A549 (cell line): ENCODE measurements at regions not wholly inside any gene's neighbourhood (a gene's known extent, or its start where the extent isn't known, plus 50 kb on each side); places are given as distances from the start of the nearest gene placed in this dataset.

ENCODE experiments used
- CBX2 ChIP-seq: fragments of 200-600 bp; sonication (generic); IDR thresholded peaks from 2 replicates; pipeline ENCODE4 v1.6.1; 2016; ENCODE audit warnings: low read depth, mild to moderate bottlenecking, borderline replicate concordance
- CTCF ChIP-seq: fragments of >200 bp; sonication (Bioruptor Twin); formaldehyde crosslinking; IDR thresholded peaks from 3 replicates; pipeline ENCODE4 v1.5.1; 2016
- EP300 ChIP-seq, 2 experiments: fragments of >200 bp; sonication (Bioruptor Twin); formaldehyde crosslinking; IDR thresholded peaks; 2 replicates in 1 of 2; 3 replicates in 1 of 2; pipeline ENCODE4 v1.6.1; 2016 to 2017
- ESRRA ChIP-seq: fragments of 150-350 bp; IDR thresholded peaks from 2 replicates; pipeline ENCODE4 v1.6.1; 2014; ENCODE audit warnings: mild to moderate bottlenecking, low read length, borderline replicate concordance
- FOSL2 ChIP-seq, 2 experiments: fragments of 450-650 bp in 1 of 2; fragments of >200 bp in 1 of 2; sonication (Bioruptor Twin) in 1 of 2; formaldehyde crosslinking; IDR thresholded peaks; 2 replicates each; pipeline versions ENCODE4 v1.5.0 to v1.6.1; 2016 to 2020; ENCODE audit warnings: mild to moderate bottlenecking in 1 of 2, moderate library complexity in 1 of 2
- JUN ChIP-seq, 2 experiments: fragments of >200 bp; sonication (Bioruptor Twin); formaldehyde crosslinking; IDR thresholded peaks; 2 replicates in 1 of 2; 3 replicates in 1 of 2; pipeline ENCODE4 v1.6.1; 2016 to 2017
- POLR2A ChIP-seq: IDR thresholded peaks from 2 replicates; pipeline ENCODE4 v1.6.1; 2012; ENCODE audit warnings: mild to moderate bottlenecking, low read length
- RAD21 ChIP-seq, 2 experiments: fragments of >200 bp in 1 of 2; sonication (Bioruptor Twin) in 1 of 2; formaldehyde crosslinking in 1 of 2; IDR thresholded peaks in 1 of 2; conservative IDR thresholded peaks in 1 of 2; 2 replicates in 1 of 2; 3 replicates in 1 of 2; pipeline ENCODE4 v1.6.1; 2012 to 2018; ENCODE audit warnings: inconsistent platforms in 1 of 2
- RCOR1 ChIP-seq: fragments of 150-350 bp; IDR thresholded peaks from 2 replicates; pipeline ENCODE4 v1.6.1; 2014; ENCODE audit warnings: antibody characterized with exemption, low read length, low read depth
- TP53 ChIP-seq: fragments of 250-450 bp; sonication (Bioruptor Pico); IDR thresholded peaks from 2 replicates; pipeline ENCODE4 v1.5.0; 2021; ENCODE audit warnings: mild to moderate bottlenecking, moderate library complexity
- ZSCAN20 ChIP-seq: fragments of 250-450 bp; sonication (Bioruptor Pico); IDR thresholded peaks from 2 replicates; pipeline ENCODE4 v1.8.0; 2022; ENCODE audit warnings: mild to moderate bottlenecking, moderate library complexity
- TF ChIP-seq, protein P1 (sequence below): fragments of 200-600 bp; sonication (generic); IDR thresholded peaks from 2 replicates; pipeline ENCODE4 v1.6.1; 2016; ENCODE audit warnings: antibody characterized with exemption, mild to moderate bottlenecking, moderate library complexity

DNA sequence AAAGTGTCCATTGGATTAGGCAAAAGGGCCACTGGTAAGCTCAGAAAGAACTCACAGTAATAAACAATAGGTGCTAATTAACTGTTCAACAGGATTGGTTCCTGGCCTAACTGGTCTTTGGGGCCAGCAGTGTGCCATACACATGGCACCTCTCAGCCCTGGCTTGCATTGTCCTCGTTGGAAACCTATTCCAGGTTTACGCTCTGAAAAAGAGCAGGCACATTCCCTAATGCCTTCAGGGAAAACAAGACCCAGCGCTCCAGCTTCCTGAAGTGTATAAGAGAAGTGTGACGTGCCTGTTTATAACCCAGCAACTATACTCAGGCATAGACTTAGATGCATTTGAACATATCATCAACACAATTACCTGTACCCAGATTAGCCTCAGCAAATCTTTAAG lies 51.9 kb upstream of the RBM47 start:
- TF ChIP-seq CTCF = no peak
- TF ChIP-seq CBX2 = no peak
- TF ChIP-seq POLR2A = no peak
- no peak for TF ChIP-seq FOSL2 (IDR thresholded peaks at IDR 0.05)
- TF ChIP-seq FOSL2 (CRISPR knock-in tag; IDR thresholded peaks at IDR 0.05) = no peak
- TF ChIP-seq TP53 = no peak
- TF ChIP-seq EP300 (IDR thresholded peaks at IDR 0.05) = no peak
- TF ChIP-seq, protein P1, sequence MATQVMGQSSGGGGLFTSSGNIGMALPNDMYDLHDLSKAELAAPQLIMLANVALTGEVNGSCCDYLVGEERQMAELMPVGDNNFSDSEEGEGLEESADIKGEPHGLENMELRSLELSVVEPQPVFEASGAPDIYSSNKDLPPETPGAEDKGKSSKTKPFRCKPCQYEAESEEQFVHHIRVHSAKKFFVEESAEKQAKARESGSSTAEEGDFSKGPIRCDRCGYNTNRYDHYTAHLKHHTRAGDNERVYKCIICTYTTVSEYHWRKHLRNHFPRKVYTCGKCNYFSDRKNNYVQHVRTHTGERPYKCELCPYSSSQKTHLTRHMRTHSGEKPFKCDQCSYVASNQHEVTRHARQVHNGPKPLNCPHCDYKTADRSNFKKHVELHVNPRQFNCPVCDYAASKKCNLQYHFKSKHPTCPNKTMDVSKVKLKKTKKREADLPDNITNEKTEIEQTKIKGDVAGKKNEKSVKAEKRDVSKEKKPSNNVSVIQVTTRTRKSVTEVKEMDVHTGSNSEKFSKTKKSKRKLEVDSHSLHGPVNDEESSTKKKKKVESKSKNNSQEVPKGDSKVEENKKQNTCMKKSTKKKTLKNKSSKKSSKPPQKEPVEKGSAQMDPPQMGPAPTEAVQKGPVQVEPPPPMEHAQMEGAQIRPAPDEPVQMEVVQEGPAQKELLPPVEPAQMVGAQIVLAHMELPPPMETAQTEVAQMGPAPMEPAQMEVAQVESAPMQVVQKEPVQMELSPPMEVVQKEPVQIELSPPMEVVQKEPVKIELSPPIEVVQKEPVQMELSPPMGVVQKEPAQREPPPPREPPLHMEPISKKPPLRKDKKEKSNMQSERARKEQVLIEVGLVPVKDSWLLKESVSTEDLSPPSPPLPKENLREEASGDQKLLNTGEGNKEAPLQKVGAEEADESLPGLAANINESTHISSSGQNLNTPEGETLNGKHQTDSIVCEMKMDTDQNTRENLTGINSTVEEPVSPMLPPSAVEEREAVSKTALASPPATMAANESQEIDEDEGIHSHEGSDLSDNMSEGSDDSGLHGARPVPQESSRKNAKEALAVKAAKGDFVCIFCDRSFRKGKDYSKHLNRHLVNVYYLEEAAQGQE = no peak
- no peak for TF ChIP-seq RAD21 (conservative IDR thresholded peaks at IDR 0.05 in 1 of 2, IDR thresholded peaks at IDR 0.05 in 1 of 2)
- TF ChIP-seq ZSCAN20 (CRISPR knock-in tag) = no peak
- TF ChIP-seq JUN (IDR thresholded peaks at IDR 0.05) = no peak
- TF ChIP-seq RCOR1 = no peak
- no peak for TF ChIP-seq ESRRA
